MM.1S (cell line): ENCODE measurements at regions not wholly inside any gene's neighbourhood (a gene's known extent, or its start where the extent isn't known, plus 50 kb on each side); places are given as distances from the start of the nearest gene placed in this dataset.

Source experiments
- CTCF ChIP-seq: fragments of 300-600 bp; sonication (generic); IDR thresholded peaks from 2 replicates; pipeline ENCODE4 v1.5.1; 2016; ENCODE audit warnings: antibody characterized with exemption, low read length, mixed read lengths
- EZH2 ChIP-seq: fragments of 300-600 bp; sonication (generic); optimal IDR thresholded peaks from 2 replicates; pipeline ENCODE3; 2017; ENCODE audit warnings: low read depth, mild to moderate bottlenecking, antibody characterized with exemption, low read length, mixed read lengths

GRCh38 chr18:32588191-32588590 lies 117.5 kb upstream of the GAREM1 start:
- no peak for TF ChIP-seq CTCF
- no peak for TF ChIP-seq EZH2
